ENCODE measurements at regions not wholly inside any gene's neighbourhood (a gene's known extent, or its start where the extent isn't known, plus 50 kb on each side); places are given as distances from the start of the nearest gene placed in this dataset.

GRCh38 chr10:107650939-107651338 is 486.4 kb upstream of the SORCS1 start:
- TF ChIP-seq ARNT (IDR thresholded peaks at IDR 0.05) (no peak), SUZ12 (IDR thresholded peaks at IDR 0.05) (no peak), ZNF384 (IDR thresholded peaks at IDR 0.05) (no peak), SP1 (IDR thresholded peaks at IDR 0.05) (no peak)
- POLR2A ChIA-PET: no interaction called here
- CTCF ChIA-PET: no interaction called here
- DNase-seq (ENCODE audit: extremely low spot score): no peak

- no peak for DNase-seq (ENCODE audit: extremely low spot score)
- ChIA-PET CTCF (no interaction called here), POLR2A (no interaction called here)
- no peak for TF ChIP-seq HDGF (IDR thresholded peaks at IDR 0.05; ENCODE audit: borderline replicate concordance)
- TF ChIP-seq SUZ12 (IDR thresholded peaks at IDR 0.05): no peak
- no peak for TF ChIP-seq BHLHE40 (IDR thresholded peaks at IDR 0.05; ENCODE audit: borderline replicate concordance)
- no peak for TF ChIP-seq FOXM1 (IDR thresholded peaks at IDR 0.05; ENCODE audit: borderline replicate concordance)
- TF ChIP-seq PKNOX1 (IDR thresholded peaks at IDR 0.05): no peak
- TF ChIP-seq FOXK2 (IDR thresholded peaks at IDR 0.05): no peak
- TF ChIP-seq ARNT (IDR thresholded peaks at IDR 0.05): no peak
- TF ChIP-seq CTBP1 (IDR thresholded peaks at IDR 0.05; ENCODE audit: borderline replicate concordance): no peak
- TF ChIP-seq TARDBP (IDR thresholded peaks at IDR 0.05): no peak
- TF ChIP-seq NFRKB (IDR thresholded peaks at IDR 0.05): no peak
Measured at GRCh38 chr10:107649249-107649648, 484.7 kb upstream of the SORCS1 start.

- CTCF ChIA-PET: no interaction called here
- no peak for DNase-seq (ENCODE audit: extremely low spot score)
- POLR2A ChIA-PET: no interaction called here
- TF ChIP-seq L3MBTL2 (conservative IDR thresholded peaks at IDR 0.05) (no peak), PKNOX1 (IDR thresholded peaks at IDR 0.05) (no peak), HDGF (IDR thresholded peaks at IDR 0.05; ENCODE audit: borderline replicate concordance) (no peak), ZNF384 (IDR thresholded peaks at IDR 0.05) (no peak), CTBP1 (IDR thresholded peaks at IDR 0.05; ENCODE audit: borderline replicate concordance) (no peak), FOXM1 (IDR thresholded peaks at IDR 0.05; ENCODE audit: borderline replicate concordance) (no peak), TARDBP (IDR thresholded peaks at IDR 0.05) (no peak), NFRKB (IDR thresholded peaks at IDR 0.05) (no peak), FOXK2 (IDR thresholded peaks at IDR 0.05) (no peak), ARNT (IDR thresholded peaks at IDR 0.05) (no peak), FOXA1 (IDR thresholded peaks at IDR 0.05) (no peak), BHLHE40 (IDR thresholded peaks at IDR 0.05; ENCODE audit: borderline replicate concordance) (no peak), SP1 (IDR thresholded peaks at IDR 0.05) (no peak), LEF1 (IDR thresholded peaks at IDR 0.05; ENCODE audit: borderline replicate concordance) (no peak), SUZ12 (IDR thresholded peaks at IDR 0.05) (no peak), ELF4 (IDR thresholded peaks at IDR 0.05) (no peak)
Measured at GRCh38 chr10:107647462-107647861, 483.0 kb upstream of the SORCS1 start.

GRCh38 chr10:107631876-107632275 is 467.4 kb upstream of the SORCS1 start:
- no peak for TF ChIP-seq SUZ12 (IDR thresholded peaks at IDR 0.05)
- TF ChIP-seq LEF1 (IDR thresholded peaks at IDR 0.05; ENCODE audit: borderline replicate concordance): no peak
- TF ChIP-seq TARDBP (IDR thresholded peaks at IDR 0.05): no peak
- TF ChIP-seq ZNF384 (IDR thresholded peaks at IDR 0.05): no peak
- TF ChIP-seq HDGF (IDR thresholded peaks at IDR 0.05; ENCODE audit: borderline replicate concordance): no peak
- TF ChIP-seq ELF4 (IDR thresholded peaks at IDR 0.05): no peak
- no peak for TF ChIP-seq FOXA1 (IDR thresholded peaks at IDR 0.05)
- TF ChIP-seq NFRKB (IDR thresholded peaks at IDR 0.05): no peak
- TF ChIP-seq FOXM1 (IDR thresholded peaks at IDR 0.05; ENCODE audit: borderline replicate concordance): no peak
- TF ChIP-seq SP1 (IDR thresholded peaks at IDR 0.05): no peak
- POLR2A ChIA-PET: no interaction called here
- no peak for DNase-seq (ENCODE audit: extremely low spot score)
- CTCF ChIA-PET: no interaction called here

- TF ChIP-seq FOXM1 (IDR thresholded peaks at IDR 0.05; ENCODE audit: borderline replicate concordance) (no peak), LEF1 (IDR thresholded peaks at IDR 0.05; ENCODE audit: borderline replicate concordance) (no peak), TARDBP (IDR thresholded peaks at IDR 0.05) (no peak), ARNT (IDR thresholded peaks at IDR 0.05) (no peak), ELF4 (IDR thresholded peaks at IDR 0.05) (no peak), BHLHE40 (IDR thresholded peaks at IDR 0.05; ENCODE audit: borderline replicate concordance) (no peak), HDGF (IDR thresholded peaks at IDR 0.05; ENCODE audit: borderline replicate concordance) (no peak), SUZ12 (IDR thresholded peaks at IDR 0.05) (no peak), SP1 (IDR thresholded peaks at IDR 0.05) (no peak), PKNOX1 (IDR thresholded peaks at IDR 0.05) (no peak), FOXA1 (IDR thresholded peaks at IDR 0.05) (no peak), CTBP1 (IDR thresholded peaks at IDR 0.05; ENCODE audit: borderline replicate concordance) (no peak), ZNF384 (IDR thresholded peaks at IDR 0.05) (no peak)
- POLR2A ChIA-PET: no interaction called here
- no peak for DNase-seq (ENCODE audit: extremely low spot score)
- CTCF ChIA-PET: no interaction called here
Measured at GRCh38 chr10:107626862-107627261, 462.4 kb upstream of the SORCS1 start.

GRCh38 chr10:107623292-107623691 is 458.8 kb upstream of the SORCS1 start:
- POLR2A ChIA-PET: no interaction called here
- no peak for TF ChIP-seq NFRKB (IDR thresholded peaks at IDR 0.05)
- peak; percentile 34 for TF ChIP-seq PKNOX1 (IDR thresholded peaks at IDR 0.05)
- DNase-seq (ENCODE audit: extremely low spot score): no peak
- CTCF ChIA-PET: no interaction called here

Measured in HEK293T (cell line).